Activated naive CD4-positive, alpha-beta T cell treated with Interleukin-2 at 50 U/mL for 16 hours (primary cell): ENCODE measurements at regions not wholly inside any gene's neighbourhood (a gene's known extent, or its start where the extent isn't known, plus 50 kb on each side); places are given as distances from the start of the nearest gene placed in this dataset.
"Not testable (repeated sequence)": the region's sequence is repeated elsewhere in the genome, so short reads cannot be mapped to it uniquely, and the experiment has no call there.

ENCODE experiments used
- DNase-seq: peaks from one replicate; pipeline ENCODE4 v3.0.0-alpha.2; 2020

DNA sequence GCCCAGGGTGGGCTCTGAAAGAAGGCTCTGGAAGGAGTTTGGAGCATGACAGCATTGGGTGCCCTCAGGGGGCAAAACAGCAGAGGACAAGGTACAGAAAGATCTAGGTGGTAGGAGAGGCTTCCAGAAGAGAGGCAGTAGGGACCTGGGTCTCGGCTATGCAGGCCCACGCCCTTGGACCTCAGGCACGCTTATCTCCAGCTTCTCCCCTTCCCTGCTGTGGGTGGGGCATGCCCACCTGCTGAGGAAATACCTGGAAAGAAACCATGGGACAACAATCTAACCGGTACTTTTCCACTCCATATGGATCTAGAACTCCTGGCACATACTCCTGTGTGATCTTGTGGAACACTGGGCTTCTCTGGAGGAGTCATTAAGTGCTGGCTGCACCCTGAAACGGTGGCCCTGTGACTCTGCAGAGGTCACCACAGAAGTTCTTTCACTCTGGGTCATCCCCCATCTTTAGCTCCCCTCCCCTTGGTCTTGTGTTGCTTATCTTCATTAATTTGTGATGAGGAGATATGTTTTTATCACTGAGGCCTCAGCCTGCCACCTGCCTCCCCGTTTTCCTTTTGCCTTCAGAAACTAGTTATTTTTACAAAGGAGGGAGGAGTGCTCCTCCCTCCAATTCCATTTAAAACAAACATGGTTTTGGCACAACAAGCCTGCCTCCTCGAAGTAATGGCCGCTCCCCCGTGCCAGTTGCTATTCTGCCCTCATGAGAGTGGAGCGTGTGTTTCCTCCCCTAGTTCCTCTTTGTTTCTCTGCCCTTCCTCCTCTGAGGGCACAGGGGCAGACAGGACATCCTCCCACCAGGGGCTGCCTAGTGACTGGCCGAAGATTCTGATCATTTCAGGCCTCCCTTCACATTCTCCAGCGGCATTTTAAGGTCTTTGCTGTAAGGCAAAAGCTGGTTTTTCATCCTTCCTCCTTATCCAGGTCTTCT lies 78.0 kb upstream of the ATP5PO start:
- no peak for DNase-seq

GRCh38 chr21:33992412-33992811 lies 76.8 kb upstream of the ATP5PO start:
- not testable (repeated sequence) for DNase-seq

DNA sequence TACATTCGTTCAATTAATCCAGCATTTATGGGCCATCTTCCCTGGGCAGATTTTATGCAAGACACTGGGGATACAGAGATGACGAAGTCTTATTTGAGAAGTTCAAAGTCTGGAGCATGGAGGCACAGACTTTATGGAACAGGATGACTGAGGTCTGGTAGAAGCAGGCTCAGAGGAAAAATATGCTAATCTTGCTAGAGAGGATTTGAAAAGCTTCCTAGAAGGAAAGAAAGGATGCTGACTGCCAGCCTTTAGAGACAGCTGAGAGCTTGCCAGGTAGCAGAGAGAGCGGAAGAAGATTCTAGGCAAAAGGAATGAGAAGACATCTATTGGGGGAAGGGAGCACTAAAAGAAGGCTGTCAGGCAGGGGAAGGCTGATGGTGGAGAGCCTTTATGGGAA lies 75.5 kb upstream of the ATP5PO start:
- DNase-seq: no peak

DNA sequence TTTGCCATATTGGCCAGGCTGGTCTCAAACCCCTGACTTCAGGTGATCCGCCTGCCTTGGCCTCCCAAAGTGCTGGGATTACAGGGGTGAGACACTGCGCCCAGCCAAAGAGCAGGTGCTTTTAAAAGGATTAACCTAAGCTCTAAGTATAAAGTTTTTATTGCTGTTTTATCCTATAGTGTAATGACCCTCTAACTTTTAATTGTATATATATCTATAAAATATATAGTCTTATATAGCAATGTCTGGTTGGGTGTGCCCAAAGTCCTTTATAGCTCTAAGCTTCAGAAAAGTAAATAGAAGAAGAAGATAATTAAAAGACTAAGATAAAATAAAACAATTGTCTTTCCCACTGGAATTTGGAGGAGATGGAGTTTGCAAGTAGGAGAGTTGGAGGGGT lies 73.8 kb upstream of the ATP5PO start:
- no peak for DNase-seq

DNA sequence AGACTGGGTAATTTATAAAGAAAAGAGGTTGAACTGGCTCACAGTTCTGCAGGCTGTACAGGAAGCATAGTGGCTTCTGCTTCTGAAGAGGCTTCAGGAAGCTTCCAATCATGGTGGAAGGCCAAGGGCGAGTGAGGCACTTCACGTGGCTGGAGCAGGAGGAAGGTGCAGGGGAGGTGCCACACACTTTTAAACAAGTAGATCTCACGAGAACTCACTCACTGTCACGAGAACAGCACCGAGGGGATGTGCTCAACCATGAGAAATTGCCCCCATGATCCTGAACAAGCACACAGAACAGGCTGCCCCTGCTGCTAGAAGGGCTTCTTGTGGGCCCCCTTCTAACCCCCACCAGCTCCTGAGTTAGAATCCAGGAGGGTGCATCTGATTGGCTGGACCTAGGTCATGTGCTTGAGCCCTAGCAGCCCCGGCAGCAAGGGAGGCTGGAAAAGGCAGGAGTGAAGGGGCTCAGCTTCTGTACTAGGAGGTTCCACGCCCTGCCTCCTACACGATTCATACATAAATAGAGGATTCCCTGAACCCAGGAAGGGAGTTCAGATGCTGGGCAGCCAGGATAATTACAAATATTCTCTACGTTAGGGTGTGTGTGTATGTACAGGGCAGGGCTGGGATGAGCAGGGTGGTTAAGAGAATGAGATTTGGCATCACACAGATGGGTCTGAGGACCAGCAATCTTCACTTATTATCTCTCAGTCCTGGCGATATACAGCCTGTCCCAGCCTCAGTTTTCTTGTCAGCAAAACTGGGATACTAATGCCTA lies 72.8 kb upstream of the ATP5PO start:
- DNase-seq: no peak

GRCh38 chr21:33987461-33987860 lies 71.9 kb upstream of the ATP5PO start:
- no peak for DNase-seq

- DNase-seq: peak; percentile 20
Observed at GRCh38 chr21:33985117-33986050, 69.8 kb upstream of the ATP5PO start.

DNA sequence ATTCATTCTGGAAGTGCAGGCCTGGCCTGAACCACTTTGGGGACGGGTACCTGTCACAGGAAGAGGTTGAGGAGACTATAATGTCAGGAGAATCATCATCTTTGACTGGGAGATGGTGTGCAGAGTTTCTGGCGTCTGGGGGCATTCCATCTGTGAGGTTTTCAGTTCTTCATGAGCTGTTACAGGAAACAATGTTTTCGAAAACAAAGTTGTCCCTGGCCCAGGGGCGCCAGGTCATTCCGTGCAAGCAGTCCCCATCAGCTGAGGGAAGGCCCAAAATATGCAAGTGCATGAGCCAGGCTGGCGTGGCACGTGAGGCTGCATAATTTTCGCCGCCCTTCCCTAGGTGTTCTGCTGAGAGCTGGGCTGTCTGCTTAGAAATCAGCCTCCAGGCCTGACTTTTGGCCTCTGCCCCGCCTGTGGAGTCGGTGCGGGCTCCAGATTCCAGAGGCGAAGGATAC lies 68.4 kb upstream of the ATP5PO start:
- no peak for DNase-seq

- no peak for DNase-seq
Observed at GRCh38 chr21:33981391-33982101, 65.9 kb upstream of the ATP5PO start.

GRCh38 chr21:33980276-33980916 lies 64.8 kb upstream of the ATP5PO start:
- DNase-seq: no peak

GRCh38 chr21:33978585-33978984 lies 63.0 kb upstream of the ATP5PO start:
- no peak for DNase-seq

- no peak for DNase-seq
Observed at GRCh38 chr21:33977721-33978369, 62.2 kb upstream of the ATP5PO start.

- peak; percentile 14 for DNase-seq
Observed at GRCh38 chr21:33977017-33977720, 61.6 kb upstream of the ATP5PO start.

- peak; percentile 66 for DNase-seq
Observed at GRCh38 chr21:33976082-33977016, 60.7 kb upstream of the ATP5PO start.

GRCh38 chr21:33975548-33976081 lies 60.0 kb upstream of the ATP5PO start:
- peak; percentile 69 for DNase-seq

DNA sequence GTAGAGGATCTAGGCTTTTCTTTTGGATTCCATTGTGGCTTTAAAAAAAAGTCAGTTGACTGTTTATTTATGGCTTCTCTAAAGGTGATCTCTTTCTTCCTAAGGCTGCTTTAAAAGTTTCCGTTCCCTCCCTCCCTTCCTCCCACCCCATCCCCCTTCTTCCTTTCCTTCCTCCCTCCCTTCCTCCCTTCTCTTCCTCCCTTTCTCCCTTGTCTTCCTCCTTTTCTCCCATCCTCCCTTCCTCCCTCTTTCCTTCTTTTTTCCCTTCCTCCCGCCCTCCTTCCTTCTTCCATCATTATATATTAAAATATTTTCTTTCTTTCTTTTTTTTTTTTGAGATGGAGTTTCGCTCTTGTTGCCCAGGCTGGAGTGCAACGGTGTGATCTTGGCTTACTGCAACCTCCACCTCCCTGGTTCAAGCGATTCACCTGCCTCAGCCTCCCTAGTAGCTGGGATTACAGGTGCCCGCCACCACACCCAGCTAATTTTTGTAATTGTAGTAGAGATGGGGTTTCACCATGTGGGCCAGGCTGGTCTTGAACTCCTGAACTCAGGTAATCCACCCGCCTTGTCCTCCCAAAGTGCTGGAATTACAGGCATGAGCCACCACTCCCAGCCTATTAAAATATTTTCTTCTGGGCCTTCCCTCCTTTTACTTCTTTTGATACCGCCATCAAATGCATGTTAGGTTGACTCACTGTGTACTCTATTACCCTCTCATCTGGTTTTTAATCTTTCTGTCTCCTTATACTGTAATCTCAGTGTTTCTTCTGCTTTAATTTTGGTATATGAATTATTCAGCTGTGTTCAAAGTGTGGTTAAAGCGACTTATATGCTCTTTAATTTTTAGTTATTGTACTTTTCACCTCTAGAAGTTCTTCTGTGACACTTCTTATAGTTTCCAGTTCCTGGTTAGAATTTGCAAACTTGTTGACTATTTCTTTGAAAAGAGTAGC lies 59.2 kb upstream of the ATP5PO start:
- no peak for DNase-seq

GRCh38 chr21:33973268-33973667 lies 57.7 kb upstream of the ATP5PO start:
- DNase-seq: no peak

DNA sequence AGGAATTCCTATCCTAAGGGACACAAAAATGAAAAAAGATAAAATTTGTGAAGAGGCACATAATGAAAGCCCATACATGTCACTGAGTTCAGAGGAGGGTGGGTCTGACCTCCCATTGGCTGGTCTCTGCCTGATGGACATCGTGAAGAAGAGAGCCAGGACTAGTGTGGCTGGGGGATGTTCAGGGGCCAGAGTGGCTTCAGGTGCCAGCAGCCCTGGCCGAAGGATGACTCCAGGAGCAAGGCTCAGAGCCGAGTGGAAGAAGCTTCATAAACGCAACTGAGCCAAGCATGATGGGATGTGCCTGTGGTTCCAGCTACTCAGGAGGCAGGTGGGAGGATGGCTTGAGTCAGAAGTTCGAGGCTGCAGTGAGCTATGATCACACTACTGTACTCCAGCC lies 56.9 kb upstream of the ATP5PO start:
- no peak for DNase-seq
